ENCODE measurements at regions not wholly inside any gene's neighbourhood (a gene's known extent, or its start where the extent isn't known, plus 50 kb on each side); places are given as distances from the start of the nearest gene placed in this dataset.

DNA sequence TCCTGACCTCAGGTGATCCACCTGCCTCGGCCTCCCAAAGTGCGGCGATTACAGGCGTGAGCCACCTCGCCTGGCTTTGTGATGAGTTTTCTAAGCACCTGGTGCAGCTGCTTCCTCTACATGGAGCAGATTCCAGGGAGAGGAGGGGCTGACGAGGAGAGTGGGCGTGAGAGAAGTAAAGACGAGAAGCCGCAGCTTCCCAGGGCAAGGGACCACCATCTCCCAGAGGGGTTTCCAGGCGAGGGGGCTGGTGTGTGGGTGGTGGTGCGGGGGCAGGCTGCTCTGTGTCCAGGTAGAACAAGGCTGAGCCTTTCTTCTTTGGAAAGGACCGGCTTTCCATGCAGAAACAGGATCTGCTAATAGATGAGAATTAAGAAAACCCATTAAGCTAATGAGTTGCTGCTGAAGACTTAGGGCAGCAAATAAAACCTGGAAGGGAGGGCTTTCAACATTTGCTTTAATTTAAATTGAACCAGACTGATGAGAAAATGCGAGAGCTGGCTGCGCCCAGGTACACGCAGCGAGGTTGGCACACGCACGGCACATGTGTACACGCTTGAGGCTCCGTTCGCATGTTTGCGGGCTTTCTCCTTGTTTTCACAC is 236.7 kb downstream of the RBFOX3 start:
- in situ Hi-C loops (cut with HindIII; ENCODE audit: extremely low pct_ligation_motif_present, low pct_unique_long_range_greater_than_20kb) (no loop called here), intact Hi-C loops (cut with micrococcal nuclease; ENCODE audit: unreplicated experiment) (no loop called here)
- no peaks in the 10 kb centered on the region for H3K4me1 ChIP-seq (ENCODE audit: insufficient read depth, low read length)
- peaks cover 9% of the 10 kb centered on the region; the same call in 1 of the 2 replicates for H4K20me1 ChIP-seq (ENCODE audit: insufficient read depth, low read length)
- no peaks in the 10 kb centered on the region for H3K36me3 ChIP-seq (replicated peaks in 1 of 2; ENCODE audit: control insufficient read depth in 1 of 2, insufficient read depth in 2 of 2, low read length in 2 of 2)
- FAIRE-seq (no peak), ATAC-seq (no peak), DNase-seq (ENCODE audit: low spot score) (no peak)
- no TSS peak for BruUV-seq (replicated peaks)
- H3K9ac ChIP-seq (ENCODE audit: insufficient read depth, low read depth, low read length), result no peak overlapping the region
- WGBS (ENCODE audit: low lambda C conversion rate), result 25% methylated on average over 22 of the region's 22 CpGs
- POLR2A ChIA-PET, result no interaction called here
- H3K4me2 ChIP-seq (ENCODE audit: low read depth, low read length), result no peak overlapping the region
- no peak overlapping the region for H3K27ac ChIP-seq (ENCODE audit: extremely low read length, insufficient read depth, low read length)
- H3K4me3 ChIP-seq (replicated peaks in 1 of 3; ENCODE audit: insufficient read depth in 1 of 3, low read depth in 2 of 3, low read length in 3 of 3), result no peak overlapping the region
- H3K79me2 ChIP-seq (ENCODE audit: insufficient read depth, low read length), result no peaks in the 10 kb centered on the region
- peaks cover 23 to 98% of the 10 kb centered on the region in 2 experiments for H3K27me3 ChIP-seq (ENCODE audit: control insufficient read depth in 1 of 2, insufficient read depth in 2 of 2, low read length in 2 of 2)
- CTCF ChIA-PET (ENCODE audit: low intra/inter-chr PET ratio, low total read pairs), result no interaction called here
- no peaks in the 10 kb centered on the region for H3K9me3 ChIP-seq (ENCODE audit: low read length)
- H2AFZ ChIP-seq (ENCODE audit: low read length), result no peak overlapping the region
- TF ChIP-seq, protein P1, sequence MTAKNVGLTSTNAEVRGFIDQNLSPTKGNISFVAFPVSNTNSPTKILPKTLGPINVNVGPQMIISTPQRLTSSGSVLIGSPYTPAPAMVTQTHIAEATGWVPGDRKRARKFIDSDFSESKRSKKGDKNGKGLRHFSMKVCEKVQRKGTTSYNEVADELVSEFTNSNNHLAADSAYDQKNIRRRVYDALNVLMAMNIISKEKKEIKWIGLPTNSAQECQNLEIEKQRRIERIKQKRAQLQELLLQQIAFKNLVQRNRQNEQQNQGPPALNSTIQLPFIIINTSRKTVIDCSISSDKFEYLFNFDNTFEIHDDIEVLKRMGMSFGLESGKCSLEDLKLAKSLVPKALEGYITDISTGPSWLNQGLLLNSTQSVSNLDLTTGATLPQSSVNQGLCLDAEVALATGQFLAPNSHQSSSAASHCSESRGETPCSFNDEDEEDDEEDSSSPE (CRISPR knock-in tag; IDR thresholded peaks at IDR 0.05), result no peak
- TF ChIP-seq, protein P2, sequence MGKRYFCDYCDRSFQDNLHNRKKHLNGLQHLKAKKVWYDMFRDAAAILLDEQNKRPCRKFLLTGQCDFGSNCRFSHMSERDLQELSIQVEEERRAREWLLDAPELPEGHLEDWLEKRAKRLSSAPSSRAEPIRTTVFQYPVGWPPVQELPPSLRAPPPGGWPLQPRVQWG (CRISPR knock-in tag; IDR thresholded peaks at IDR 0.05; ENCODE audit: borderline replicate concordance, low read depth), result no peak
- TF ChIP-seq, protein P3, sequence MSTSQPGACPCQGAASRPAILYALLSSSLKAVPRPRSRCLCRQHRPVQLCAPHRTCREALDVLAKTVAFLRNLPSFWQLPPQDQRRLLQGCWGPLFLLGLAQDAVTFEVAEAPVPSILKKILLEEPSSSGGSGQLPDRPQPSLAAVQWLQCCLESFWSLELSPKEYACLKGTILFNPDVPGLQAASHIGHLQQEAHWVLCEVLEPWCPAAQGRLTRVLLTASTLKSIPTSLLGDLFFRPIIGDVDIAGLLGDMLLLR (CRISPR knock-in tag; IDR thresholded peaks at IDR 0.05), result no peak
- no peak for TF ChIP-seq ZNF790 (CRISPR knock-in tag; IDR thresholded peaks at IDR 0.05; ENCODE audit: borderline replicate concordance)
- TF ChIP-seq ZNF672 (CRISPR knock-in tag; IDR thresholded peaks at IDR 0.05), result no peak
- TF ChIP-seq, protein P4, sequence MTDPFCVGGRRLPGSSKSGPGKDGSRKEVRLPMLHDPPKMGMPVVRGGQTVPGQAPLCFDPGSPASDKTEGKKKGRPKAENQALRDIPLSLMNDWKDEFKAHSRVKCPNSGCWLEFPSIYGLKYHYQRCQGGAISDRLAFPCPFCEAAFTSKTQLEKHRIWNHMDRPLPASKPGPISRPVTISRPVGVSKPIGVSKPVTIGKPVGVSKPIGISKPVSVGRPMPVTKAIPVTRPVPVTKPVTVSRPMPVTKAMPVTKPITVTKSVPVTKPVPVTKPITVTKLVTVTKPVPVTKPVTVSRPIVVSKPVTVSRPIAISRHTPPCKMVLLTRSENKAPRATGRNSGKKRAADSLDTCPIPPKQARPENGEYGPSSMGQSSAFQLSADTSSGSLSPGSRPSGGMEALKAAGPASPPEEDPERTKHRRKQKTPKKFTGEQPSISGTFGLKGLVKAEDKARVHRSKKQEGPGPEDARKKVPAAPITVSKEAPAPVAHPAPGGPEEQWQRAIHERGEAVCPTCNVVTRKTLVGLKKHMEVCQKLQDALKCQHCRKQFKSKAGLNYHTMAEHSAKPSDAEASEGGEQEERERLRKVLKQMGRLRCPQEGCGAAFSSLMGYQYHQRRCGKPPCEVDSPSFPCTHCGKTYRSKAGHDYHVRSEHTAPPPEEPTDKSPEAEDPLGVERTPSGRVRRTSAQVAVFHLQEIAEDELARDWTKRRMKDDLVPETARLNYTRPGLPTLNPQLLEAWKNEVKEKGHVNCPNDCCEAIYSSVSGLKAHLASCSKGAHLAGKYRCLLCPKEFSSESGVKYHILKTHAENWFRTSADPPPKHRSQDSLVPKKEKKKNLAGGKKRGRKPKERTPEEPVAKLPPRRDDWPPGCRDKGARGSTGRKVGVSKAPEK (CRISPR knock-in tag; IDR thresholded peaks at IDR 0.05; ENCODE audit: borderline replicate concordance), result no peak
- TF ChIP-seq, protein P5, sequence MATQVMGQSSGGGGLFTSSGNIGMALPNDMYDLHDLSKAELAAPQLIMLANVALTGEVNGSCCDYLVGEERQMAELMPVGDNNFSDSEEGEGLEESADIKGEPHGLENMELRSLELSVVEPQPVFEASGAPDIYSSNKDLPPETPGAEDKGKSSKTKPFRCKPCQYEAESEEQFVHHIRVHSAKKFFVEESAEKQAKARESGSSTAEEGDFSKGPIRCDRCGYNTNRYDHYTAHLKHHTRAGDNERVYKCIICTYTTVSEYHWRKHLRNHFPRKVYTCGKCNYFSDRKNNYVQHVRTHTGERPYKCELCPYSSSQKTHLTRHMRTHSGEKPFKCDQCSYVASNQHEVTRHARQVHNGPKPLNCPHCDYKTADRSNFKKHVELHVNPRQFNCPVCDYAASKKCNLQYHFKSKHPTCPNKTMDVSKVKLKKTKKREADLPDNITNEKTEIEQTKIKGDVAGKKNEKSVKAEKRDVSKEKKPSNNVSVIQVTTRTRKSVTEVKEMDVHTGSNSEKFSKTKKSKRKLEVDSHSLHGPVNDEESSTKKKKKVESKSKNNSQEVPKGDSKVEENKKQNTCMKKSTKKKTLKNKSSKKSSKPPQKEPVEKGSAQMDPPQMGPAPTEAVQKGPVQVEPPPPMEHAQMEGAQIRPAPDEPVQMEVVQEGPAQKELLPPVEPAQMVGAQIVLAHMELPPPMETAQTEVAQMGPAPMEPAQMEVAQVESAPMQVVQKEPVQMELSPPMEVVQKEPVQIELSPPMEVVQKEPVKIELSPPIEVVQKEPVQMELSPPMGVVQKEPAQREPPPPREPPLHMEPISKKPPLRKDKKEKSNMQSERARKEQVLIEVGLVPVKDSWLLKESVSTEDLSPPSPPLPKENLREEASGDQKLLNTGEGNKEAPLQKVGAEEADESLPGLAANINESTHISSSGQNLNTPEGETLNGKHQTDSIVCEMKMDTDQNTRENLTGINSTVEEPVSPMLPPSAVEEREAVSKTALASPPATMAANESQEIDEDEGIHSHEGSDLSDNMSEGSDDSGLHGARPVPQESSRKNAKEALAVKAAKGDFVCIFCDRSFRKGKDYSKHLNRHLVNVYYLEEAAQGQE (IDR thresholded peaks at IDR 0.05; ENCODE audit: borderline replicate concordance in 1 of 2, low read depth in 1 of 2, low read length in 2 of 2), result no peak
- no peak for TF ChIP-seq ETV5 (CRISPR knock-in tag; IDR thresholded peaks at IDR 0.05; ENCODE audit: borderline replicate concordance)
- TF ChIP-seq, protein P6, sequence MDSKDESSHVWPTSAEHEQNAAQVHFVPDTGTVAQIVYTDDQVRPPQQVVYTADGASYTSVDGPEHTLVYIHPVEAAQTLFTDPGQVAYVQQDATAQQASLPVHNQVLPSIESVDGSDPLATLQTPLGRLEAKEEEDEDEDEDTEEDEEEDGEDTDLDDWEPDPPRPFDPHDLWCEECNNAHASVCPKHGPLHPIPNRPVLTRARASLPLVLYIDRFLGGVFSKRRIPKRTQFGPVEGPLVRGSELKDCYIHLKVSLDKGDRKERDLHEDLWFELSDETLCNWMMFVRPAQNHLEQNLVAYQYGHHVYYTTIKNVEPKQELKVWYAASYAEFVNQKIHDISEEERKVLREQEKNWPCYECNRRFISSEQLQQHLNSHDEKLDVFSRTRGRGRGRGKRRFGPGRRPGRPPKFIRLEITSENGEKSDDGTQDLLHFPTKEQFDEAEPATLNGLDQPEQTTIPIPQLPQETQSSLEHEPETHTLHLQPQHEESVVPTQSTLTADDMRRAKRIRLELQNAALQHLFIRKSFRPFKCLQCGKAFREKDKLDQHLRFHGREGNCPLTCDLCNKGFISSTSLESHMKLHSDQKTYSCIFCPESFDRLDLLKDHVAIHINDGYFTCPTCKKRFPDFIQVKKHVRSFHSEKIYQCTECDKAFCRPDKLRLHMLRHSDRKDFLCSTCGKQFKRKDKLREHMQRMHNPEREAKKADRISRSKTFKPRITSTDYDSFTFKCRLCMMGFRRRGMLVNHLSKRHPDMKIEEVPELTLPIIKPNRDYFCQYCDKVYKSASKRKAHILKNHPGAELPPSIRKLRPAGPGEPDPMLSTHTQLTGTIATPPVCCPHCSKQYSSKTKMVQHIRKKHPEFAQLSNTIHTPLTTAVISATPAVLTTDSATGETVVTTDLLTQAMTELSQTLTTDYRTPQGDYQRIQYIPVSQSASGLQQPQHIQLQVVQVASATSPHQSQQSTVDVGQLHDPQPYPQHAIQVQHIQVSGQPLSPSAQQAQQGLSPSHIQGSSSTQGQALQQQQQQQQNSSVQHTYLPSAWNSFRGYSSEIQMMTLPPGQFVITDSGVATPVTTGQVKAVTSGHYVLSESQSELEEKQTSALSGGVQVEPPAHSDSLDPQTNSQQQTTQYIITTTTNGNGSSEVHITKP (CRISPR knock-in tag; IDR thresholded peaks at IDR 0.05; ENCODE audit: low read depth), result no peak
- TF ChIP-seq KDM2A (CRISPR knock-in tag; IDR thresholded peaks at IDR 0.05; ENCODE audit: borderline replicate concordance, low read depth), result no peak

Measured in HepG2 (cell line).